Activated CD8-positive, alpha-beta T cell treated with anti-CD3 and anti-CD28 coated beads for 36 hours (primary cell): ENCODE measurements at regions not wholly inside any gene's neighbourhood (a gene's known extent, or its start where the extent isn't known, plus 50 kb on each side); places are given as distances from the start of the nearest gene placed in this dataset.

ENCODE experiments used
- ATAC-seq: fragments of 200-7000 bp; cut with Tn5 transposase; one replicate; pipeline ENCODE4 v1.10.0; 2021; ENCODE audit warnings: mild to moderate bottlenecking, moderate library complexity
- CTCF ChIA-PET: fragments of 350-600 bp; sonication (Branson Sonifier 250); formaldehyde crosslinking; loops from one replicate; lab custom pipeline; 2021; ENCODE audit warnings: antibody characterized with exemption; lab: Charles Lee
- POLR2A ChIA-PET: fragments of 350-600 bp; sonication (Branson Sonifier 250); formaldehyde crosslinking; loops from one replicate; lab custom pipeline; 2021; ENCODE audit warnings: antibody characterized with exemption; lab: Charles Lee
- DNase-seq: peaks from one replicate; pipeline ENCODE4 v3.0.0-alpha.2; 2020
- H3K27ac Mint-ChIP-seq: one replicate; pipeline ENCODE4 v1.8.0; 2021; ENCODE audit warnings: mild to moderate bottlenecking, mixed read lengths
- H3K27me3 Mint-ChIP-seq: one replicate; pipeline ENCODE4 v1.8.0; 2021; ENCODE audit warnings: mixed read lengths
- H3K36me3 Mint-ChIP-seq: one replicate; pipeline ENCODE4 v1.8.0; 2021; ENCODE audit warnings: low read depth, mixed read lengths
- H3K4me1 Mint-ChIP-seq: one replicate; pipeline ENCODE4 v1.8.0; 2021; ENCODE audit warnings: low read depth, mixed read lengths
- H3K4me3 Mint-ChIP-seq: one replicate; pipeline ENCODE4 v1.8.0; 2021; ENCODE audit warnings: mild to moderate bottlenecking, moderate library complexity, mixed read lengths
- H3K9me3 Mint-ChIP-seq: one replicate; pipeline ENCODE4 v1.8.0; 2021; ENCODE audit warnings: mixed read lengths
- intact Hi-C: fragments of 100-400 bp; cut with micrococcal nuclease; formaldehyde crosslinking; loops from one replicate; pipeline ENCODE4 v1.10.0; 2022
- TF ChIP-seq, protein P1 (sequence below): fragments of 200-600 bp; IDR thresholded peaks from one replicate; pipeline ENCODE4 v1.8.0; 2022; ENCODE audit warnings: antibody characterized with exemption, mild to moderate bottlenecking

DNA sequence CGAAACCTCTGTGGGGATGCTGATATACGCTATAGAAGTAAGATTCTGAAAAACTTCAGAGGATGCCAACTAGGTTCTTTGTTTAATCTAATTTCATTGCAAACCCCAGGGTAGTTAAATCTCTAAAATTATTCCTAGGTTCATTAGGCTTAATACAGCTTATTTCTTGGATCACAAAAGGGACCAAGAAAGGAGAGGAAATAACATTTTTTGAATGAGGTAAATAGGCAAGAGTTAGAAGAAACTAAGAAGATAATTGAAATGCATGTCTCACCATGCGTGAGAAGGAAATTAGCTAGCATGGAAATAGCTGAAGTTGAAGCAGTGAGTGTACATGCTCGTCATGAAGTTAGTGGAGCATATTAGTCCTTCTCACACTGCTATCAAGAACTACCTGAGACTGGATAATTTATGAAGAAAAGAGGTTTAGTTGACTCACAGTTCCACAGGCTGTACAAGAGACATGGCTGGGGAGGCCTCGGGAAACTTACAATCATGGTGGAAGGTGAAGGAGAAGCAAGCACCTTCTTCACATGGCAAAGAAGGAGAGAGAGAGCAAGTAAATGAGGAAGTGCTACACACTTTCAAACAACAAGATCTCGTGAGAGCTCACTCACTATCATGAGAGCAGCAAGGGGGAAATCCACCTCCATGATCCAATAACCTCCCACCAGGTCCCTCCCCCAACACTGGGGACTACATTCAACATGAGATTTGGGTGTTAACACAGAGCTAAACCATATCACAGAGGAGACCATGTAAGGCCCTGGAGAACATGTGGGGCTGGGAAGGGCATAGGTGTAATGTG, 125.1 kb upstream of the OSMR start:
- intact Hi-C loops, result no loop called here
- Mint-ChIP-seq H3K4me3 (no peak overlapping the region), H3K36me3 (no peaks in the 10 kb centered on the region), H3K9me3 (no peaks in the 10 kb centered on the region), H3K4me1 (no peaks in the 10 kb centered on the region), H3K27ac (no peak overlapping the region), H3K27me3 (peaks cover 17% of the 10 kb centered on the region)
- ChIA-PET CTCF (no interaction called here), POLR2A (interaction anchor here (0.7 kb wide), 1 partner anchor 20 kb away, joined by 3 read pairs; no protein-coding TSS in a partner anchor)
- ATAC-seq (no peak), DNase-seq (no peak)
- TF ChIP-seq, protein P1, sequence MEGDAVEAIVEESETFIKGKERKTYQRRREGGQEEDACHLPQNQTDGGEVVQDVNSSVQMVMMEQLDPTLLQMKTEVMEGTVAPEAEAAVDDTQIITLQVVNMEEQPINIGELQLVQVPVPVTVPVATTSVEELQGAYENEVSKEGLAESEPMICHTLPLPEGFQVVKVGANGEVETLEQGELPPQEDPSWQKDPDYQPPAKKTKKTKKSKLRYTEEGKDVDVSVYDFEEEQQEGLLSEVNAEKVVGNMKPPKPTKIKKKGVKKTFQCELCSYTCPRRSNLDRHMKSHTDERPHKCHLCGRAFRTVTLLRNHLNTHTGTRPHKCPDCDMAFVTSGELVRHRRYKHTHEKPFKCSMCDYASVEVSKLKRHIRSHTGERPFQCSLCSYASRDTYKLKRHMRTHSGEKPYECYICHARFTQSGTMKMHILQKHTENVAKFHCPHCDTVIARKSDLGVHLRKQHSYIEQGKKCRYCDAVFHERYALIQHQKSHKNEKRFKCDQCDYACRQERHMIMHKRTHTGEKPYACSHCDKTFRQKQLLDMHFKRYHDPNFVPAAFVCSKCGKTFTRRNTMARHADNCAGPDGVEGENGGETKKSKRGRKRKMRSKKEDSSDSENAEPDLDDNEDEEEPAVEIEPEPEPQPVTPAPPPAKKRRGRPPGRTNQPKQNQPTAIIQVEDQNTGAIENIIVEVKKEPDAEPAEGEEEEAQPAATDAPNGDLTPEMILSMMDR, result no peak

DNA sequence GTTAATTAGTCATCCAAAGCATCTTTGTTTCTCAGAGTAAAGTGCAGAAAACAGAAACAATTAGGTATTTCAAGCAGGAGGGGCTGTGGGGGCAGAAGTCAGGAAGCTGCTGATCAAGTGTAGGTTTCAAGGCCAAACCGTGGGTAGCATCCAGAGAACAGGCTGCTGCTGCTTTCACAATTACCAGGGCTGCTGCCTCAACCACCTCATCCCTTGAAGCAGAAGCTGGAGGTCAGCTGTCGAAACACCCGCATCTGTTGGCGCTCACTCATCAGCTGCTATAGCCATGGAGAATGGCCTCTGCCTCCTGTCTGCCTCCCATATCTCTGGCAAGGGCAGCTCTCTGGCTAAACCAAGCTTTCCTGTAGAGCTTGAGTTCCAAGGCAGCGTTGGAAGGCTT, 122.9 kb upstream of the OSMR start:
- intact Hi-C loops, result no loop called here
- no peak for DNase-seq
- no peak for ATAC-seq
- TF ChIP-seq, protein P1, result no peak
- Mint-ChIP-seq H3K27me3 (peaks cover 17% of the 10 kb centered on the region), H3K36me3 (no peaks in the 10 kb centered on the region), H3K9me3 (no peaks in the 10 kb centered on the region), H3K4me3 (no peak overlapping the region), H3K4me1 (no peaks in the 10 kb centered on the region), H3K27ac (no peak overlapping the region)
- ChIA-PET POLR2A (no interaction called here), CTCF (no interaction called here)

DNA sequence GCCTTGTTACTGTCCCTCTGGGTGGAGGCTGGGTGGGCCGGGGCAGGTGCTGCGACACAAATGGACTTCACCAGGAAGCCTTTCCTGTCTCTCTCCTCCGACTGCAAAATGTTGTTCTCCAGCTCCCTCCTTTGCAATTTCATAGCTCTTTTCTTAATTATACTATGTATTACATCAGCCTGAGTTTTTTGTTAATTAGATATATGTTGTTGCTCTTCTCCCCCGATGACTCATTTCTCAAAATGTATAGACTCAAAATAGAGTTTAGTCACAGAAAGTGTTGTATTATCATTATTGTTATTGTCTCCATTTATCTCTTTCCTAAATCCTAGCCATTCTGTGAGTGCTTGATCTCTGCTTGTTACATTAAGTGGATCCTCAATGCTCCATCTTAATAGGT, 122.4 kb upstream of the OSMR start:
- Mint-ChIP-seq H3K27ac (no peak overlapping the region), H3K4me1 (no peaks in the 10 kb centered on the region), H3K9me3 (no peaks in the 10 kb centered on the region), H3K27me3 (peaks cover 17% of the 10 kb centered on the region), H3K36me3 (no peaks in the 10 kb centered on the region), H3K4me3 (no peak overlapping the region)
- intact Hi-C loops, result no loop called here
- TF ChIP-seq, protein P1, result no peak
- no peak for ATAC-seq
- ChIA-PET CTCF (no interaction called here), POLR2A (no interaction called here)
- DNase-seq, result no peak

DNA sequence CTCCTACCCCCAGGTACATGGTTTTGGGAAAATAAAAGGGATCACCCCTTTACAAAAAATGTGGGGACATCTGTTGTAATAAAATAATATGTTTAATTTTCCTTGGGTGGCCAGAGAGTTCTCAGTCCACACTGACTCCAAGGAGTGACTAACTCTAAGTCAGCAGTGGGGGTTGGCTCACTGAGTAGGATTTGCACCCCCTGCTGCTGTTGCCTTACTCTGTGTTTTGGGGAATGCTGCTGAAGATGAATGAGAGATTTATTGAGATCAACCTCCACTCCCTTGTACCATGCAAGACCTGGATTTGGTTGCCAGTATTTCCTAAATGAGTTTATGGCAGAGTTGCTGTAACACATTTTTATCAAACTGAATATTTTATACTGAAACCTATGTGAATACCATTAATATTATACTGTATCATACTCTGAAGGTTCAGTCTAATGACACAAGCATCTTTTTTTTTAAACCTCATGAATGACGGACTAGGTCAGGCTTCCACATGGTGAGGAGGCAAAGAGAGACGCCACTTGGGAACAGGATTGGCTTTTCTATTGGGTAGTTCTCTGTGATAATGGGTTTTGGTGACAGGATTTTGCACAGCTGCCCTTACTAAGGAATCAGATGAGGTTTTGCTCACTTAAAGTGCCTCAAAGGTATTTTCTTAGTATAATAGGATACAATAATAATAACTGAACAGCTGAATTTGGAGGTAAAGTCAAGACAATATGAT, 121.3 kb upstream of the OSMR start:
- Mint-ChIP-seq H3K4me3 (no peak overlapping the region), H3K4me1 (no peaks in the 10 kb centered on the region), H3K27me3 (peaks cover 11% of the 10 kb centered on the region), H3K36me3 (no peaks in the 10 kb centered on the region), H3K27ac (no peak overlapping the region), H3K9me3 (no peaks in the 10 kb centered on the region)
- intact Hi-C loops, result no loop called here
- ChIA-PET POLR2A (no interaction called here), CTCF (no interaction called here)
- TF ChIP-seq, protein P1, result no peak
- DNase-seq (no peak), ATAC-seq (no peak)

DNA sequence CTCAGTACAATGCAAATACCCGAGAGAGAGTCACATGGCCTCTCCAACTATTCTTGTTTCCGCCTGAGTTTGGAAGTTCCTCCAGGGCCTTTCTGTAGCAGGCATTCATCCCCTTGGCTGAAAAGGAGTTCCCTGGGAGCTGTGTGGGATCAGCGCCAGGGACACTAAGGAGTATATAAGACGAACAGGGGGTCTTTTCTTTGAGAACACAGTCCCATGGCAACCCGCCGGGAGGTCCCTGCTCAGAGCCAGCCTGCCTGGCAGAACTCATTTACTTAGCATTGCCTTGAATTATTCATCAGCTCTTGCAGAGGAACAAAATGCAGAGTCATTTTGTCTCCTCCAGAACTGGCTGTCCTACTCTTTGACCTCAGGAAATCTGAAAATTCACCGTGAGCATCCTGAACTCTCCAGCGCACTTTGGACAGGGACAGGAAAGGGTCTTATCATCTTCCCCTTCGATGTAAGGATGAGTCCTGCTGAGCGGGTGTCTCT, 120.4 kb upstream of the OSMR start:
- ATAC-seq, result no peak
- no peak overlapping the region for H3K4me3 Mint-ChIP-seq
- no peaks in the 10 kb centered on the region for H3K9me3 Mint-ChIP-seq
- intact Hi-C loops, result no loop called here
- POLR2A ChIA-PET, result interaction anchor here (1.1 kb wide), 1 partner anchor 1162 kb away, joined by 3 read pairs; no protein-coding TSS in a partner anchor
- H3K27me3 Mint-ChIP-seq, result peaks cover 7% of the 10 kb centered on the region
- no peaks in the 10 kb centered on the region for H3K36me3 Mint-ChIP-seq
- DNase-seq, result no peak
- no peaks in the 10 kb centered on the region for H3K4me1 Mint-ChIP-seq
- H3K27ac Mint-ChIP-seq, result no peak overlapping the region
- TF ChIP-seq, protein P1, result no peak
- CTCF ChIA-PET, result no interaction called here
